ENCODE measurements at regions not wholly inside any gene's neighbourhood (a gene's known extent, or its start where the extent isn't known, plus 50 kb on each side); places are given as distances from the start of the nearest gene placed in this dataset.
"Not testable (repeated sequence)": the region's sequence is repeated elsewhere in the genome, so short reads cannot be mapped to it uniquely, and the experiment has no call there.

- DNase-seq (ENCODE audit: low read depth) = no peak
- no peak overlapping the region for H3K4me3 ChIP-seq (ENCODE audit: low read length)
- no peak for TF ChIP-seq CTCF (conservative IDR thresholded peaks at IDR 0.05; ENCODE audit: low read length)
Observed at GRCh38 chr9:91017245-91017644, 215.6 kb downstream of the SYK start.

GRCh38 chr9:91019871-91020270 is 218.3 kb downstream of the SYK start:
- DNase-seq (ENCODE audit: low read depth); H3K4me3 ChIP-seq (ENCODE audit: low read length): not testable (repeated sequence)

GRCh38 chr9:91021656-91022055 is 220.0 kb downstream of the SYK start:
- not testable (repeated sequence) for H3K4me3 ChIP-seq (ENCODE audit: low read length); DNase-seq (ENCODE audit: low read depth)

- H3K4me3 ChIP-seq (ENCODE audit: low read length) = no peak overlapping the region
- TF ChIP-seq CTCF (conservative IDR thresholded peaks at IDR 0.05; ENCODE audit: low read length) = no peak
- no peak for DNase-seq (ENCODE audit: low read depth)
Observed at GRCh38 chr9:91023741-91024140, 222.1 kb downstream of the SYK start.

GRCh38 chr9:91024841-91025240 is 223.2 kb downstream of the SYK start:
- no peak overlapping the region for H3K4me3 ChIP-seq (ENCODE audit: low read length)
- TF ChIP-seq CTCF (conservative IDR thresholded peaks at IDR 0.05; ENCODE audit: low read length) = no peak
- DNase-seq (ENCODE audit: low read depth) = no peak

- DNase-seq (ENCODE audit: low read depth) = no peak
- H3K4me3 ChIP-seq (ENCODE audit: low read length) = no peak overlapping the region
- no peak for TF ChIP-seq CTCF (conservative IDR thresholded peaks at IDR 0.05; ENCODE audit: low read length)
Observed at GRCh38 chr9:91025856-91026255, 224.2 kb downstream of the SYK start.

- no peak for DNase-seq (ENCODE audit: low read depth)
- H3K4me3 ChIP-seq (ENCODE audit: low read length) = no peak overlapping the region
- no peak for TF ChIP-seq CTCF (conservative IDR thresholded peaks at IDR 0.05; ENCODE audit: low read length)
Observed at GRCh38 chr9:91026266-91026665, 224.6 kb downstream of the SYK start.

- TF ChIP-seq CTCF (conservative IDR thresholded peaks at IDR 0.05; ENCODE audit: low read length) = no peak
- no peak for DNase-seq (ENCODE audit: low read depth)
Observed at GRCh38 chr9:91027005-91027404, 225.4 kb downstream of the SYK start.

More at GRCh38 chr9:91027005-91027404, 225.4 kb downstream of the SYK start:
- H3K4me3 ChIP-seq (ENCODE audit: low read length) = no peak overlapping the region
